ENCODE measurements at regions not wholly inside any gene's neighbourhood (a gene's known extent, or its start where the extent isn't known, plus 50 kb on each side); places are given as distances from the start of the nearest gene placed in this dataset.

GRCh38 chr2:238586931-238587775 lies 160.4 kb downstream of the ASB1 start:
- no peak for ATAC-seq
- no peak for TF ChIP-seq TSHZ2 (CRISPR knock-in tag; IDR thresholded peaks at IDR 0.05)
- no peak for TF ChIP-seq ZNF565 (CRISPR knock-in tag; conservative IDR thresholded peaks at IDR 0.05; ENCODE audit: low read depth)
- TF ChIP-seq POU6F1 (CRISPR knock-in tag; IDR thresholded peaks at IDR 0.05; ENCODE audit: borderline replicate concordance, low read depth) = no peak
- TF ChIP-seq ZFP30 (CRISPR knock-in tag; IDR thresholded peaks at IDR 0.05) = no peak
- TF ChIP-seq GLIS3 (CRISPR knock-in tag; IDR thresholded peaks at IDR 0.05) = no peak
- TF ChIP-seq OSR1 (CRISPR knock-in tag; IDR thresholded peaks at IDR 0.05) = no peak
- TF ChIP-seq CSRNP3 (CRISPR knock-in tag; IDR thresholded peaks at IDR 0.05) = no peak
- TF ChIP-seq BACH2 (CRISPR knock-in tag; IDR thresholded peaks at IDR 0.05; ENCODE audit: borderline replicate concordance) = no peak
- TF ChIP-seq ZFP3 (CRISPR knock-in tag; IDR thresholded peaks at IDR 0.05) = no peak
- no peak for TF ChIP-seq RARB (CRISPR knock-in tag; IDR thresholded peaks at IDR 0.05)

- TF ChIP-seq OSR1 (CRISPR knock-in tag; IDR thresholded peaks at IDR 0.05) = no peak
- no peak for ATAC-seq
Measured at GRCh38 chr2:238587776-238588660, 161.3 kb downstream of the ASB1 start.

GRCh38 chr2:238589591-238590460 lies 163.1 kb downstream of the ASB1 start:
- ATAC-seq = no peak; the same call in 2 of the 3 replicates
- no peak for TF ChIP-seq PATZ1 (CRISPR knock-in tag; IDR thresholded peaks at IDR 0.05; ENCODE audit: borderline replicate concordance)
- TF ChIP-seq OSR1 (CRISPR knock-in tag; IDR thresholded peaks at IDR 0.05) = no peak
- no peak for TF ChIP-seq SNAI2 (CRISPR knock-in tag; IDR thresholded peaks at IDR 0.05)
- no peak for TF ChIP-seq CSRNP3 (CRISPR knock-in tag; IDR thresholded peaks at IDR 0.05)
- no peak for TF ChIP-seq RARB (CRISPR knock-in tag; IDR thresholded peaks at IDR 0.05)

- ATAC-seq = no peak
- no peak for TF ChIP-seq GLIS3 (CRISPR knock-in tag; IDR thresholded peaks at IDR 0.05)
- TF ChIP-seq ZFP30 (CRISPR knock-in tag; IDR thresholded peaks at IDR 0.05) = no peak
- TF ChIP-seq TCF4 (CRISPR knock-in tag; IDR thresholded peaks at IDR 0.05; ENCODE audit: borderline replicate concordance) = no peak
- no peak for TF ChIP-seq SNAI2 (CRISPR knock-in tag; IDR thresholded peaks at IDR 0.05)
- no peak for TF ChIP-seq ZNF8 (CRISPR knock-in tag; IDR thresholded peaks at IDR 0.05)
- TF ChIP-seq ESRRG (CRISPR knock-in tag; IDR thresholded peaks at IDR 0.05) = no peak
- TF ChIP-seq ZFP3 (CRISPR knock-in tag; IDR thresholded peaks at IDR 0.05) = no peak
- no peak for TF ChIP-seq TSHZ2 (CRISPR knock-in tag; IDR thresholded peaks at IDR 0.05)
- no peak for TF ChIP-seq OSR1 (CRISPR knock-in tag; IDR thresholded peaks at IDR 0.05)
- no peak for TF ChIP-seq PATZ1 (CRISPR knock-in tag; IDR thresholded peaks at IDR 0.05; ENCODE audit: borderline replicate concordance)
- TF ChIP-seq ZC3H10 (CRISPR knock-in tag; IDR thresholded peaks at IDR 0.05) = no peak
Measured at GRCh38 chr2:238591732-238592131, 165.0 kb downstream of the ASB1 start.
